Breast epithelium (tissue), 4 donors: ENCODE measurements at regions not wholly inside any gene's neighbourhood (a gene's known extent, or its start where the extent isn't known, plus 50 kb on each side); places are given as distances from the start of the nearest gene placed in this dataset.

Experiments
- DNase-seq, 2 donors: peaks; one replicate each; pipeline ENCODE4 v3.0.0-alpha.2; 2019; ENCODE audit warnings: low spot score in 2 of 2
- H3K27ac ChIP-seq, 2 donors: fragments of 200-600 bp; sonication (generic) in 1 of 2; one replicate each; pipeline ENCODE4 v1.5.1; 2016 to 2019; ENCODE audit warnings: mild to moderate bottlenecking in 1 of 2
- H3K27me3 ChIP-seq, 2 donors: fragments of 200-600 bp; sonication (generic) in 1 of 2; one replicate each; pipeline versions ENCODE4 v1.5.1 to v1.6.0; 2017 to 2019; ENCODE audit warnings: control low read depth in 1 of 2, mild to moderate bottlenecking in 1 of 2
- H3K36me3 ChIP-seq: fragments of 200-600 bp; one replicate; pipeline ENCODE4 v1.5.1; 2019
- H3K4me1 ChIP-seq, 2 donors: fragments of 200-600 bp; sonication (generic); one replicate each; pipeline ENCODE4 v1.5.1; 2016 to 2019; ENCODE audit warnings: control low read depth in 1 of 2
- H3K4me3 ChIP-seq, 3 donors: fragments of 200-600 bp; sonication (generic); 1 replicate in 2 of 3; 2 replicates in 1 of 3; pipeline ENCODE4 v1.5.1; 2016 to 2019; ENCODE audit warnings: mild to moderate bottlenecking in 3 of 3, moderate library complexity in 2 of 3
- H3K9me3 ChIP-seq, 2 donors: fragments of 200-600 bp; sonication (generic) in 1 of 2; one replicate each; pipeline ENCODE4 v1.5.1; 2016 to 2019; ENCODE audit warnings: control low read depth in 1 of 2
- CTCF ChIP-seq, 3 donors: fragments of 450-650 bp; IDR thresholded peaks; one replicate each; pipeline ENCODE4 v1.5.1; 2016 to 2017; ENCODE audit warnings: antibody characterized with exemption in 3 of 3, mild to moderate bottlenecking in 3 of 3, moderate library complexity in 3 of 3
- POLR2A ChIP-seq: fragments of 450-650 bp; IDR thresholded peaks from one replicate; pipeline ENCODE4 v1.6.1; 2016; ENCODE audit warnings: antibody characterized with exemption, mild to moderate bottlenecking, moderate library complexity
- POLR2AphosphoS5 ChIP-seq, 3 donors: sonication (generic); formaldehyde crosslinking; IDR thresholded peaks; one replicate each; pipeline ENCODE4 v1.6.1; 2017; ENCODE audit warnings: antibody characterized with exemption in 3 of 3
- intact Hi-C: fragments of 100-400 bp; cut with DNase I; formaldehyde crosslinking; loops from one replicate; pipeline ENCODE4 v1.15.1; 2023; ENCODE audit warnings: low total_unique reads

- intact Hi-C loops, result no loop called here
- no peak for TF ChIP-seq CTCF (IDR thresholded peaks at IDR 0.05)
- DNase-seq, result no peak
- no peak overlapping the region for H3K4me3 ChIP-seq
- no peak overlapping the region for H3K27ac ChIP-seq
- H3K9me3 ChIP-seq, result no peaks in the 10 kb centered on the region
- no peaks in the 10 kb centered on the region for H3K36me3 ChIP-seq
- no peaks in the 10 kb centered on the region for H3K4me1 ChIP-seq
- H3K27me3 ChIP-seq, result no peaks in the 10 kb centered on the region
Observed at GRCh38 chr22:27378995-27379394, 422.6 kb downstream of the MN1 start.

GRCh38 chr22:27380855-27381254, 420.7 kb downstream of the MN1 start:
- Histone ChIP-seq H3K4me3 (no peak overlapping the region), H3K4me1 (no peaks in the 10 kb centered on the region), H3K9me3 (no peaks in the 10 kb centered on the region), H3K27ac (no peak overlapping the region), H3K36me3 (no peaks in the 10 kb centered on the region), H3K27me3 (no peaks in the 10 kb centered on the region)
- TF ChIP-seq CTCF (IDR thresholded peaks at IDR 0.05) (no peak), POLR2AphosphoS5 (IDR thresholded peaks at IDR 0.05) (no peak), POLR2A (no peak)
- DNase-seq, result no peak
- intact Hi-C loops, result no loop called here

GRCh38 chr22:27381552-27381951, 420.0 kb downstream of the MN1 start:
- Histone ChIP-seq H3K27me3 (no peaks in the 10 kb centered on the region), H3K27ac (no peak overlapping the region), H3K9me3 (no peaks in the 10 kb centered on the region), H3K36me3 (no peaks in the 10 kb centered on the region), H3K4me3 (no peak overlapping the region), H3K4me1 (no peaks in the 10 kb centered on the region)
- TF ChIP-seq CTCF (IDR thresholded peaks at IDR 0.05) (no peak), POLR2A (no peak), POLR2AphosphoS5 (IDR thresholded peaks at IDR 0.05) (no peak)
- intact Hi-C loops, result no loop called here
- DNase-seq, result no peak

GRCh38 chr22:27381960-27382742, 419.4 kb downstream of the MN1 start:
- no peak for DNase-seq
- no peak overlapping the region for H3K27ac ChIP-seq
- TF ChIP-seq POLR2AphosphoS5 (IDR thresholded peaks at IDR 0.05) (no peak), POLR2A (no peak), CTCF (IDR thresholded peaks at IDR 0.05) (no peak)
- no peaks in the 10 kb centered on the region for H3K9me3 ChIP-seq
- H3K27me3 ChIP-seq, result no peaks in the 10 kb centered on the region
- no peaks in the 10 kb centered on the region for H3K36me3 ChIP-seq
- intact Hi-C loops, result no loop called here
- H3K4me3 ChIP-seq, result no peak overlapping the region
- no peaks in the 10 kb centered on the region for H3K4me1 ChIP-seq

GRCh38 chr22:27382947-27383346, 418.6 kb downstream of the MN1 start:
- no peaks in the 10 kb centered on the region for H3K9me3 ChIP-seq
- intact Hi-C loops, result no loop called here
- no peak overlapping the region for H3K27ac ChIP-seq
- no peaks in the 10 kb centered on the region for H3K27me3 ChIP-seq
- no peaks in the 10 kb centered on the region for H3K36me3 ChIP-seq
- H3K4me3 ChIP-seq, result no peak overlapping the region
- H3K4me1 ChIP-seq, result no peaks in the 10 kb centered on the region
- DNase-seq, result no peak
- TF ChIP-seq CTCF (IDR thresholded peaks at IDR 0.05) (no peak), POLR2AphosphoS5 (IDR thresholded peaks at IDR 0.05) (no peak), POLR2A (no peak)
